Naive B cell (primary cell): ENCODE measurements at regions not wholly inside any gene's neighbourhood (a gene's known extent, or its start where the extent isn't known, plus 50 kb on each side); places are given as distances from the start of the nearest gene placed in this dataset.
"Not testable (repeated sequence)": the region's sequence is repeated elsewhere in the genome, so short reads cannot be mapped to it uniquely, and the experiment has no call there.

Experiments used
- ATAC-seq, 2 donors: fragments of 150-1000 bp; cut with Tn5 transposase; 2 replicates each; pipeline ENCODE4 v1.10.0; 2021; ENCODE audit warnings: low read depth in 2 of 2, mild to moderate bottlenecking in 2 of 2, moderate library complexity in 2 of 2
- DNase-seq: peaks from one replicate; pipeline ENCODE4 v3.0.0; 2022
- H3K27ac Mint-ChIP-seq, 6 donors: one replicate each; pipeline ENCODE4 v1.8.0; 2020 to 2022; ENCODE audit warnings: mild to moderate bottlenecking in 6 of 6, mixed read lengths in 6 of 6, moderate library complexity in 5 of 6, inconsistent platforms in 2 of 6
- H3K27me3 Mint-ChIP-seq, 3 donors: one replicate each; pipeline ENCODE4 v1.8.0; 2021 to 2022; ENCODE audit warnings: mixed read lengths in 3 of 3, mild to moderate bottlenecking in 1 of 3
- H3K36me3 Mint-ChIP-seq, 2 donors: one replicate each; pipeline ENCODE4 v1.8.0; 2020 to 2022; ENCODE audit warnings: mixed read lengths in 2 of 2, inconsistent platforms in 1 of 2, mild to moderate bottlenecking in 1 of 2
- H3K4me1 Mint-ChIP-seq, 3 donors: one replicate each; pipeline ENCODE4 v1.8.0; 2020 to 2022; ENCODE audit warnings: mixed read lengths in 3 of 3, inconsistent platforms in 1 of 3, mild to moderate bottlenecking in 1 of 3, moderate library complexity in 1 of 3
- H3K4me3 Mint-ChIP-seq, 8 donors: one replicate each; pipeline ENCODE4 v1.8.0; 2020 to 2022; ENCODE audit warnings: mild to moderate bottlenecking in 8 of 8, mixed read lengths in 8 of 8, moderate library complexity in 8 of 8, inconsistent platforms in 2 of 8
- H3K9me3 Mint-ChIP-seq, 7 donors: one replicate each; pipeline ENCODE4 v1.8.0; 2020 to 2022; ENCODE audit warnings: mixed read lengths in 7 of 7, mild to moderate bottlenecking in 5 of 7, inconsistent platforms in 2 of 7, moderate library complexity in 1 of 7

DNA sequence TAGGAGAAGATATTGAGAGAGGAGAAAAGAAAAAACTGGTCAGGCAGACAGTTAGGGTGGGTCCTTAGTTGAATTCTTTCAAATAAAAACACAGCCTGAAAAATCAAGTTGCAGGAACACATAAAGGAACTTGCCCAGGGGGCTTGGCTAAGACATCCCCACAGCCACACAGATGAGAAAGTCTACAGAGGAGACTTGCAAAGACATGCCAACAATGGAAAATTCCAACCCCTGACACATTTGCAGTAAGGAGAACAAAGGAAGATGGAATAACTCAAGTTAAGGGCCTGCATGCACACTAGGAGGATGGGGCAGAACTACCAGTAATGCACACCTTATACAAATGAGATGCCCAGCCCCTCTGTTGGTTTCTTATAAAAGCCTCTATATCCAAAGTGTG, 197.6 kb downstream of the CPXCR1 start:
- H3K4me1 Mint-ChIP-seq: no peaks in the 10 kb centered on the region
- no peak overlapping the region for H3K4me3 Mint-ChIP-seq
- no peaks in the 10 kb centered on the region for H3K36me3 Mint-ChIP-seq
- DNase-seq (no peak), ATAC-seq (no peak)
- H3K9me3 Mint-ChIP-seq: peaks cover 0 to 4% (median 0%) of the 10 kb centered on the region in 7 donors
- no peak overlapping the region for H3K27ac Mint-ChIP-seq
- no peaks in the 10 kb centered on the region for H3K27me3 Mint-ChIP-seq

DNA sequence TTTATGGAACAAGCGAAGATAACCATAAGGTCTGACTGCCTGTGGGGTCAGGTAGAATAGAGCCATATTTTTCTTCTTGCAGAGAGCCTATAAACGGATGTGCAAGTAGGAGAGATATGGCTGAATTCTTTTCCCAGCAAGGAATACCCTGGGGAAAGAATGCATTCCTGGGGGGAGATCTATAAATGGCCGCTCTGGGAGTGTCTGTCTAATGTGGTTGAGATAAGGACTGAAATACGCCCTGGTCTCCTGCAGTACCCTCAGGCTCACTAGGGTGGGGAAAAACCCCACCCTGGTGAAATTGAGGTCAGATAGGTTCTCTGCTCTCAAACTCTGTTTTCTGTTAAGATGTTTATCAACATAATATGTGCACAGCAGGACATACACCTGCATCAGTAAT, 209.0 kb downstream of the CPXCR1 start:
- not testable (repeated sequence) for ATAC-seq, H3K27ac Mint-ChIP-seq, H3K4me3 Mint-ChIP-seq, H3K4me1 Mint-ChIP-seq, DNase-seq, H3K36me3 Mint-ChIP-seq, H3K27me3 Mint-ChIP-seq
- H3K9me3 Mint-ChIP-seq: peaks cover 3 to 17% (median 13%) of the 10 kb centered on the region in 7 donors

DNA sequence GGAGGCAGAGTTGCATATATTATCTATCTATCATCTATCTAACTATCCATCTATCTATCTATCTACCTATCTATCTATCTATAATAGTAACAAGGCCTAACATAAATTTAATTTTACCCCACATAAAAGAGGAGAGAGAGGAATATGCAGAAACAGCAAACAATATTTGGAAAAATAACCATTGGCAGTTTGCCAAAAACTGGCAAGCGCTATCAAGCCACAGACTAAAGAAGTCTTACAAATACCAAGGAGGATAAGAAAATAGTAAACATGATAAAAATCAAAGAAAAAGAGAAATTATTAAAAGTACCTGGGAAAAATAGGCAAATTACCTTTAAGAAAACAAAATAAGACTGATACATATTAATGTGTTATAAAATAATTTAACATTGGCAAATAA, 230.8 kb downstream of the CPXCR1 start:
- no peaks in the 10 kb centered on the region for H3K27me3 Mint-ChIP-seq
- no peak for ATAC-seq
- H3K4me1 Mint-ChIP-seq: no peaks in the 10 kb centered on the region

DNA sequence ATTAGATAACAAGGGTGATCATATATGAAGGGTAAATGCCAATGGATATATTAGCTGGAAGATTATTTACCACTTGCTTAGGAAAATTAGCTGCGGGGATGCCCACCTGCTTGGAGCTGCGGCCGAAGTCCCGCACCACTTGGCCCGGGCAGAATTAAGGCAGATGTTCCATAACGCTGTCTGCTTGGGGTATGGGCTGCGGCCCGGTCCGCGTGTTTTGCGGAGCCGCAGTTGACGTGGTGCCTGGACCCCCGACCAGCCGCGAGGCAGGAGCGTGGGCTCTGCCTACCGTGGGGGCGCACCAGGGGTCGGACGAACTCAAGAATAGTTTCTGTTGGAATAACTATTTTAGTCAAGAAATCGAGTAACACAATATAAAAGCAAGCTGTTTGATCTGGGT, 235.2 kb downstream of the CPXCR1 start:
- no peaks in the 10 kb centered on the region for H3K27me3 Mint-ChIP-seq
- no peak overlapping the region for H3K27ac Mint-ChIP-seq
- DNase-seq (no peak), ATAC-seq (no peak)
- no peaks in the 10 kb centered on the region for H3K9me3 Mint-ChIP-seq
- H3K4me1 Mint-ChIP-seq: no peaks in the 10 kb centered on the region
- H3K4me3 Mint-ChIP-seq: no peak overlapping the region
- no peaks in the 10 kb centered on the region for H3K36me3 Mint-ChIP-seq

More for the DNA sequence above, 230.8 kb downstream of the CPXCR1 start:
- Mint-ChIP-seq H3K4me3 (no peak overlapping the region), H3K27ac (no peak overlapping the region), H3K36me3 (no peaks in the 10 kb centered on the region), H3K9me3 (no peaks in the 10 kb centered on the region)
- no peak for DNase-seq

DNA sequence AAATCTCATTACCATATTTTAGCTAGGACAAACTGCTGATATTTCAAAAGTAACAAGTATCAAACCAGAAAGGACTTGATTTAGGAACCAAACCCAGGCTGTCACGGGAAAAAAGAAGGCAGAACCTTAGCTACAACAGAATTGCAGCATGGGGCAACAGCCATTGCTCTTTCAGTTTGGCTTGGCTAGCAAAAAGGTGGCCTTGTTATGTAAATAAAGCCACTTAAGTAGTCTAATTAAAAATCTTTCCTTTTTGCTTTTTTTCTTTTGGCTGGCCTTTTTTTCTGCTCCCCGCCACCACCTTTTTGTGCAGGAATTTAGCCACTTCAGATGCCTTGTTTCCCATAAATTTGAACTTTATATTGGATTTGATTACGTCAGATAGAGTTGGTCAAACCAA, 235.9 kb downstream of the CPXCR1 start:
- Mint-ChIP-seq H3K27me3 (no peaks in the 10 kb centered on the region), H3K27ac (no peak overlapping the region), H3K9me3 (no peaks in the 10 kb centered on the region), H3K4me3 (no peak overlapping the region), H3K4me1 (no peaks in the 10 kb centered on the region), H3K36me3 (no peaks in the 10 kb centered on the region)
- DNase-seq (no peak), ATAC-seq (no peak)

DNA sequence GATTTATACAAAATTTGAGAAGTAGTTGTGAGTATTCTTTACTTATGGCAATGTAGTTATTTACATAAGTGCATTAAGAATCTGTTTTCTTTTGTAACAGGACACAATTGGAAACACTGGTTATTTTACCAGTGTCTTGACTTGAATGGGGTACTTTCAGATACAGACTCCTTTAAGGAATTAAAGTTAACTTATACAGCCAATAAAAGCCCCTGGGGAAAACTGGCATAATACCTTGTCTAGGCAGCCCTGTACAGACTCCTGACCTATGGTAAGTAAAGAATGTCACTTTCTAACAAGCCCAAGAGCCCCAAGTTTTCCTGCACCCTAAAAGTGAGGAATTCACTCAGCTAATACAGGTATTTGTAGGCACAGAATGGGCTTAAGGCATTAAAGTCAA, 241.8 kb downstream of the CPXCR1 start:
- Mint-ChIP-seq H3K27me3 (no peaks in the 10 kb centered on the region), H3K27ac (no peak overlapping the region), H3K9me3 (peaks cover 0 to 6% (median 0%) of the 10 kb centered on the region in 7 donors), H3K4me1 (no peaks in the 10 kb centered on the region), H3K36me3 (peaks cover 0 to 3% of the 10 kb centered on the region in 2 donors), H3K4me3 (no peak overlapping the region)
- no peak for DNase-seq
- ATAC-seq: no peak

DNA sequence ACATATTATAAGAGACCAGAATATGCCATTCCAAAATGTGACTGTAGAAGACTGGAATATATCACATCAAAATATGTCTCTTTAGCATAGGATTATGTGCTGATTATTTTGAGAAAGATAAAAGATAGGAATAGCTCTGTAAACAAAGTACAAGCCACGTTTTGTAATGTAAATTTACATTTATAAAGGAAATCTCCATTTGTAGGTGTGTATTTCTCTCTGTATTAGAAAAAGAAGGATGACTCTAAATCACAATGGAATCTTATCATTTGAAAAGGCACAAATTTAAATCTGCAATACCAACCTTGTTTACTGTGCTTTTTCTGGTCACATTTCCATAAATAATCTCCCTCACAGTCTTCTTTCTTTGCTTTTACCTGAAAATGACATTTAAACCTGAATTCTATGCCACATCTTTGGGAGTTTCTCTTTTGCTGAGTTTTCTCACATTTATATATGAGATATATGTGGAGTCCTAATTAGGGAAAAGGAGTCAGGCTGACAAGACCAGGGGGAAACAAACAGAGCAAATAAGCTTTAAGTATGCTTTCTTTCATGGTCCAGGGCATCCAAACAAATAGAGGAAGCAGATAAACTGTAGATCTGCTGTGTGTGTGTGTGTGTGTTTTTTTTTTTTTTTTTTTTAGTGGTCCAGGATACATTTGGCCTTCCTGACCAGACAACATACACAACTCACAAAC, 244.0 kb downstream of the CPXCR1 start:
- DNase-seq (no peak), ATAC-seq (no peak)
- Mint-ChIP-seq H3K36me3 (peaks cover 0 to 3% of the 10 kb centered on the region in 2 donors), H3K4me3 (no peak overlapping the region), H3K4me1 (no peaks in the 10 kb centered on the region), H3K27ac (no peak overlapping the region), H3K27me3 (no peaks in the 10 kb centered on the region), H3K9me3 (peaks cover 0 to 9% (median 2%) of the 10 kb centered on the region in 7 donors)

DNA sequence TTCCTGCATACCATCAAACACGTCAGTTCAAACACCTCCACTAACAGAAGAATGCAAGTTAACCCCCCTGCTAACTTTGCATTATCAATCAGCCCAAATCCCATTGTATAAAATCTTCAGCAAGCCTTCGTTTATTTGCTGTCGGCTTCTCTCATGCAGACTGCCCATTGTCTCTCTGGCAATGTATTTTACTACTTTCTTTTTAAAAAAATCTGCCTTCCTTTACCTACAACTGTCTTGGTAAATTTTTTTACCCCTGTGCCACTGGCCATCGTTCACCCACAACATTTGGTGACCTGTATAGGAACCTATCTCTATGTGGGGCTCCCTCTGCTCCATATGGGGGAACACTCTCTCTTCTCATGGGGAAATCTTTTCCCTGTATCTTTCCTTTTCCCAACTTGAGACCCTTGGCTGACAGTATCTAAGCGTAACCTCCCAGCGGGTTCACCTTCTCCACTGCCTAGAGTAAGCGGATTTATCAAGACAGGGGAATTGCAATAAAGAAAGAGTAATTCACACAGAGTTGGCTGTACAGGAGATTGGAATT, 244.6 kb downstream of the CPXCR1 start:
- no peak for DNase-seq
- Mint-ChIP-seq H3K27ac (no peak overlapping the region), H3K9me3 (peaks cover 0 to 9% (median 2%) of the 10 kb centered on the region in 7 donors), H3K4me1 (no peaks in the 10 kb centered on the region), H3K4me3 (no peak overlapping the region), H3K36me3 (peaks cover 0 to 3% of the 10 kb centered on the region in 2 donors), H3K27me3 (no peaks in the 10 kb centered on the region)
- no peak for ATAC-seq

DNA sequence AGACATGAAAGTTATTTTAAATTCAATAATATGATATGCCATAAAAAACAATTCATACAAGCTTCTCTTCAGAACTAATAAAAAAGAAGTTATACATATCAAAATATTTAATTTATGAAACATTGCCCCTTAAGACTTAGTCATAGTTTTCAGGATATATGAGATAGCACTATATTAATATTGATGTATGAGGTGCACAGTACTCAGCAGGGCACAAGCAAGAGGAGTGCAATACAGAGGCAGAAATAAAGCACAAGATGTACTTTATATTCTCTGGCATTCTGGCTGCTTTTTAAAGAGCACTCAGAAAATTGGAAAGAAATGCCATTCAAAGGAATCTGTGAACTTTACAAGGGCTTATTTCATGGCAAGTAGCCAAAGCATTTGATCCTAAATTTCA, 274.9 kb downstream of the CPXCR1 start:
- H3K27me3 Mint-ChIP-seq: no peaks in the 10 kb centered on the region
- ATAC-seq (no peak), DNase-seq (no peak)
- H3K36me3 Mint-ChIP-seq: no peaks in the 10 kb centered on the region
- H3K4me1 Mint-ChIP-seq: no peaks in the 10 kb centered on the region
- no peak overlapping the region for H3K4me3 Mint-ChIP-seq
- H3K9me3 Mint-ChIP-seq: peaks cover 0 to 22% (median 4%) of the 10 kb centered on the region in 7 donors
- no peak overlapping the region for H3K27ac Mint-ChIP-seq

DNA sequence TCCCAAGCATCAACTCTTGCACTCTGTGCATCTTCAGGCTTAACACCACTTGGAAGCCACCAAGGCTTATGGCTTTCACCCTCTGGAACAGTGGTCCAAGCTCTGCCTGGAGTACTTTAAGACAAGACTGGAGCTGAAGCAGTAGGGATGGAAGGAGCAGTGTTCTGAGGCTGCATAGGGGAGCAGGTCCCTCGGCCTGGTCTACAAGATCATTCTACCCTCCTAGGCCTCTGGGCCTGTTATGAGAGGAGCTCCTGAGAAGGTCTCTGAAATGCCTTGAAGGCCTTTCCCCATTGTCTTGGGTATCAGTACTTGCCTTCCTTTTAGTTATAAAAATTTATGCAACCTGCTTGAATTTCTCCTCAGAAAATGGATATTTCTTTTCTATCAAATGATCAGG, 286.7 kb downstream of the CPXCR1 start:
- no peaks in the 10 kb centered on the region for H3K36me3 Mint-ChIP-seq
- no peaks in the 10 kb centered on the region for H3K4me1 Mint-ChIP-seq
- no peak for ATAC-seq
- H3K4me3 Mint-ChIP-seq: no peak overlapping the region
- H3K27ac Mint-ChIP-seq: no peak overlapping the region
- no peak for DNase-seq
- no peaks in the 10 kb centered on the region for H3K27me3 Mint-ChIP-seq
- peaks cover 2 to 12% (median 7%) of the 10 kb centered on the region in 7 donors for H3K9me3 Mint-ChIP-seq

DNA sequence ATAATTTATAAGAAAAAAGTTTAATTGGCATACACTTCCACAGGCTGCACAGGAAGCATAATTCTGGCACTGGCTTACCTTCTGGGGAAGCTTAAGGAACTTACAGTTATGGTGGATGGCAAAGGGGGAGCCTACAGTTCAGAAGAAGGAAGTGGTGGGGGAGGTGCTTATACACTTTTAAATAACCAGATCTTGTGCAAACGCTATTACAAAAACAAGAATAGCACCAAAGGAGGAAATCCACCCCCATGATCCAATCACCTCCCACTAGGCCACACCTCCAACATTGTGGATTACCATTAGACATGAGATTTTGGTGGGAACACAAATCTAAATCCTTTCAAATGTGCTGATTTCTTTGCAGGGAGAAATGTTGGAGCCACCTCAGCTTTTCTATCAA, 287.7 kb downstream of the CPXCR1 start:
- Mint-ChIP-seq H3K9me3 (peaks cover 0 to 9% (median 7%) of the 10 kb centered on the region in 7 donors), H3K27me3 (no peaks in the 10 kb centered on the region), H3K36me3 (no peaks in the 10 kb centered on the region), H3K27ac (no peak overlapping the region), H3K4me3 (no peak overlapping the region), H3K4me1 (no peaks in the 10 kb centered on the region)
- no peak for ATAC-seq
- no peak for DNase-seq

DNA sequence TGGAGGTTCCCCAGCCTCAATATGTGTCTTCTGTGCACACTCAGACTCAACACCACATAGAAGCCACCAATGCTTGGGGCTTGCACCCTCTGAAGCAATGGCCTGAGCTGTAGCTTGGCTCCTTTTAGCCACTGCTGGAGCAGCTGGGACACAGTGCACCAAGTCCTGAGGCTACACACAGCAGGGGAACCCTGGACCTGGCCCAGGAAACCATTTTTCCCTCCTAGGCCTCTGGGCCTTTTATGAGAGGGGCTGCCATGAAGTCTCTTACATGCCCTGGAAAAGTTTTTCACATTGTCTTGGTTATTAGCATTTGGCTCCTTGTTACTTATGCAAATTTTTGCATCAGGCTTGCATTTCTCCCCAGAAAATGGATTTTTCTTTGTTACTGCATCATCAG, 306.2 kb downstream of the CPXCR1 start:
- no peak overlapping the region for H3K4me3 Mint-ChIP-seq
- H3K9me3 Mint-ChIP-seq: peaks cover 0 to 8% (median 4%) of the 10 kb centered on the region in 7 donors
- no peak overlapping the region for H3K27ac Mint-ChIP-seq
- ATAC-seq (no peak), DNase-seq (no peak)
- no peaks in the 10 kb centered on the region for H3K4me1 Mint-ChIP-seq
- H3K27me3 Mint-ChIP-seq: no peaks in the 10 kb centered on the region
- no peaks in the 10 kb centered on the region for H3K36me3 Mint-ChIP-seq

DNA sequence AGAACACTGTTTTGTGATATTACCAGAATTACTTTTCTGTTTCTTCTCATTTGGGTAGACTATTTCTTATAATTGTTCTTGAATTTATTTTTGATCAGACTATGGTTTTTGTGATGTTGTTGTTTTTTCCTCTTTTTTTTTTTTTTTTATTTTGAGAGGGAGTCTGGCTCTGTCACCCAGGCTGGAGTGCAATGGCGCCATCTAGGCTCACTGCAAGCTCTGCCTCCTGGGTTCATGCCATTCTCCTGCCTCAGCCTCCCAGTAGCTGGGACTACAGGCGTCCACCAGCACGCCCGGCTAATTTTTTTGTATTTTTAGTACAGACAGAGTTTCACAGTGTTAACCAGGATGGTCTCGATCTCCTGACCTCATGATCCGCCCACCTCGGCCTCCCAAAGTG, 352.6 kb downstream of the CPXCR1 start:
- H3K27ac Mint-ChIP-seq, H3K4me1 Mint-ChIP-seq, H3K36me3 Mint-ChIP-seq, DNase-seq, ATAC-seq, H3K4me3 Mint-ChIP-seq, H3K27me3 Mint-ChIP-seq: not testable (repeated sequence)
- H3K9me3 Mint-ChIP-seq: peaks cover 0 to 18% (median 10%) of the 10 kb centered on the region in 7 donors

DNA sequence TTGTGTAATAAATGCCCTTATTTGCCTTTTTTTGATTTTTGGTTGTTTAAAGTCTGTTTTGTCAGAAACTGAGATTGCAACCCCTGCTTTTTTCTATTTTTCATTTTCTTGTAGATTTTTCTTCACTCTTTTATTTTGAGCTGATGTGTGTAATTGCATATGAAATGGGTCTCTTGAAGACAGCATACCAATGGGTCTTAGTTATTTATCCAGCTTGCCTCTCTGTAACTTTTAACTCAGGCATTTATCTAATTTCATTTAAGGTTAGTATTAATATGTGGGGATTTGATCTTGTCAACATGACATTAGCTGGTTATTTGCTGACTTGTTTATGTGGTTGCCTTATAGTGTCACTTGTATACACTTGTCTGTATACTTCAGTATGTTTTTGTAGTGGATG, 378.0 kb downstream of the CPXCR1 start:
- H3K27me3 Mint-ChIP-seq: no peaks in the 10 kb centered on the region

More for the DNA sequence above, 378.0 kb downstream of the CPXCR1 start:
- H3K9me3 Mint-ChIP-seq: peaks cover 4 to 19% (median 11%) of the 10 kb centered on the region in 7 donors
- H3K4me1 Mint-ChIP-seq: no peaks in the 10 kb centered on the region
- ATAC-seq (no peak), DNase-seq (no peak)
- H3K27ac Mint-ChIP-seq: no peak overlapping the region
- no peaks in the 10 kb centered on the region for H3K36me3 Mint-ChIP-seq
- no peak overlapping the region for H3K4me3 Mint-ChIP-seq
